HG03457 (cell line): ENCODE measurements at regions not wholly inside any gene's neighbourhood (a gene's known extent, or its start where the extent isn't known, plus 50 kb on each side); places are given as distances from the start of the nearest gene placed in this dataset.
"Not testable (repeated sequence)": the region's sequence is repeated elsewhere in the genome, so short reads cannot be mapped to it uniquely, and the experiment has no call there.

Source experiments
- ATAC-seq: cut with Tn5 transposase; IDR thresholded peaks from one replicate; pipeline ENCODE4 v1.9.1; 2021; ENCODE audit warnings: moderate number of reproducible peaks; ENCODE audit not compliant: unreplicated experiment

DNA sequence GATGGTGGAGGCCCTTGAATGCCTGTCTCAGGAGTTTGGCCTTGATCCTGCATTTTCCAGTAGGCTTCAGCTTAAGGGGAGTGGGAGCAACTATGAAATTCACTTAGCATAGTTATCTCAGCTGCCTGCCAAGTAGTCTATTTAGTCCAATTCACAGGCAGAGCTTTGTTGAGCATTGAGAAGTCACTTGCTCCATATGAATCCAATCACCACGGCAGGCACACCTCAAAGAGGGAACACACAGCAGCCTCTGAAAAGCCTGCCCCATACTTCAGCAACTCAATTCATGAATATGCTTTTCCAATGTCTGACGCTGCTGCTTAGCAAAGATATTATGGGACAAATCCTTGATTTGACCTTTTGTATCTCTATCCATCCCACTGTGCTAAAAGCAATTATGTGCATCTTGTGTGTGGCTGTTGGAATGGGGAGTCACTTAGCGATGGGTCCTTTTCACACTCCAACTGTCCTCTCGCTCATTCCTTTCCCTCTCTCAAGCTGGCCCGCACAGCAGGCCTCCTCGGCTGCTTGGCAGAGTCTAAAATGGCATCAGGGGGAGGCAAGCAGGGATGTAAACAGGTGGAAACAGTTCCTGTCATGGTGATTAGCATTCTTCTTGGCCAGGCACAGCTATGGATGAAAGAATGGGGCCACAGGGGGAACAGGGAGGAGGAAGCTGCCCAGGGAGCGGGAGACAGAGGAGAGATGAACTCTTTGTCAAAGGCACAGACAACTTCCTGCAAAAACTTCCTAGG is 56.0 kb upstream of the LRPPRC start:
- ATAC-seq, result no peak

DNA sequence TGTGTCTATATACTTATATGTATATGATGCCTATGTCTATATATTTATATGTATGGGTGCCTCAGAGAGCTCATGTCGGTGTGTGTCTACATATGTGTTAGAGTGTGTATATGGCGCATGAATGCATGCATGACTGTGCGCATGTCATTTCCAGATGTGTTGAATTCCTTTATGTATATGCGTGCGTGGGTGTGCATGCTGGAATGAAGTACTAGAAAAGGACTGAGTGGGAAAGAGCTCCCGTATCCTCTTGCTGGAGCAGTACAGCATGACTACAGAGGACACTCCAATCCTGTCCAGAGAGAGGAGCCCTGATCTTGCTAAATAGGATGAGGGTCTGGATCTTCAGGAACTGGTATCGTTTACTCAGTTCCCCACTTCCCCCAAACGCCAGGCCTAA is 56.8 kb upstream of the LRPPRC start:
- no peak for ATAC-seq

DNA sequence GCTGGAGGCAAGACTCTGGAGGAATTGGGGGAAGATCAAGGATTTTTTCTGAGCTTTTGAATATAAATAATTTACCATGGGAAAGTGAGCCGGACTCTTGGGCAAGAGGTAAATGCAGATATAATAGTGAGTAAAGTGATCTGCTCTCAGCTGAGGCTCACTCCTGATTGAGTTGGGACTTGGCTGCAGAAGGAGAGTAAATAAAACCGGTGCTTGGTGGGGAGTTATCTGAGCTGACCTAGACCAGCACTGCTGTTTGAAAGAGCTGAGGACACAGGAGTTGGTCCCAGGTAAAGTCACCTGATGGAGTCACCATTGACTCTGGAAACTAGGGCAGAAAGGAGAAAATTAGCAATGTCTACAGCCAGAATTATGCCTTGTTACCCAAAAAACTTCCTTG is 57.3 kb upstream of the LRPPRC start:
- ATAC-seq, result no peak

DNA sequence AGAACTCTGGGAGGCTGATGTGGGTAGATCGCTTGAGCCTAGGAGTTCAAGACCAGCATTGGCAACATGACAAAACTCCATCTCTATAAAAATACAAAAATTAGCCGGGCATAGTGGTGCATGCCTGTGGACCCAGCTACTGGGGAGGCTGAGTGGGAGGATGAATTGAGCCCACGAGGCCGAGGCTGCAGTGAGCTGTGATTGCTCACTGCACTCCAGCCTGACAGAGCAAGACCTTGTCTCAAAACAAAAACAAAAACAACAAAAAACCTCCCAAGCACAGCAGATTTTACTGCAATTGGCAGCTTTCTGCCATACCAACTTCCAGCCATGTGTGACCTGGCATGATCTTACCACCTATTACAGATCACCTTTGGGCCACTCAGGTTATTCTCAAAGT is 57.7 kb upstream of the LRPPRC start:
- ATAC-seq, result no peak

- no peak for ATAC-seq
Observed at GRCh38 chr2:44055229-44055628, 59.4 kb upstream of the LRPPRC start.

DNA sequence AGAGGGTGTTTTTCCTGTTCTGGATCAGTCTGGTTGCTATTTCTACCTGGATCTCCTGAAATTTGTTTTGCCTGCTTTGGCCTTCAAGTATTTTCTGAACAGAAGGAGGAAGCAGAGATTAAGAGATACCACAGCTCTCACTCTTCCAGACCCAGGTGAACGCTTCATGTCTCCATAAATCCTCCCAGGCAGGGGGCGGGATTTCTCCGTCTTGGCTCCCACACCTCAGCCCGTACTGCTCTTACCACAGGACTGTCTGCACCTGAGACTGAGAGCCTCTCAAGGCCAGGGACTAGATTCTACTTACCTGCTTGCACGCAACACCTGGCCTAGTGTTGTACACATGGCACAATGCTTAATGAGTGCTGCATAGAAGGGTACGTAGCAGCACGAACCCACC is 59.9 kb upstream of the LRPPRC start:
- ATAC-seq, result no peak

GRCh38 chr2:44056947-44057346 is 61.2 kb upstream of the LRPPRC start:
- no peak for ATAC-seq

DNA sequence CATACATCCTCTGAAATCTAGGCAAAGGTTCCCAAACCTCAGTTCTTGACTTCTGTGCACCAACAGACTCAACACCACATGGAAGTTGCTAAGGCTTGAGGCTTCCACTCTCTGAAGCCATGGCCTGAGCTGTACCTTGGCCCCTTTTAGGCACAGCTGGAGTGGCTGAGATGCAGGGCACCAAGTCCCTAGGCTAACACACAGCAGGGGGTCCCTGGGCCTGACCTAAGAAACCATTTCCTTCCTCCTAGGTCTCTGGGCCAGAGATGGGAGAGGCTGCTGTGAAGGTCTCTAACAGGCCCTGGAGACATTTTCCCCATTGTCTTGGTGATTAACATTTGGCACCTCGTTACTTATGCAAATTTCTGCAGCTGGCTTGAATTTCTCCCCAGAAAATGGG is 64.5 kb upstream of the LRPPRC start:
- ATAC-seq, result not testable (repeated sequence)

DNA sequence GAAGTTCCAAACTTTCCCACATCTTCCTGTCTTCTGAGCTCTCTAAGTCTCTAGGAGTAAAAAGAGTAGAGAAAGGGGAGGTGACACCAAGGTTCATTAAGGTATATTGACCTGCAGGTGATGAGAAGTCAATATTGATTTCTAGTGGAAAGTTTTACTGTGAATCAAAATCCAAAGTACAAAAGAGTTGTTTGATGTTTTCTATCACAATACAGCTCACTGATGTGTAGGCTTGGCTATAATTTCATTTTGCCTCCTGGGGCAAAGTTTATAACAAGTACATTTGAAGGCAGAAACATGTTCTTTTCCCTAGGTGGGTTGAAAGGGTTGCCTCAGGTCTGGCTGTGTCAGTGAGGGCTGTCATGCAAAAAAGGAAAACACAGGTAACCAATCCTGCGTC is 65.2 kb upstream of the LRPPRC start:
- ATAC-seq, result no peak

DNA sequence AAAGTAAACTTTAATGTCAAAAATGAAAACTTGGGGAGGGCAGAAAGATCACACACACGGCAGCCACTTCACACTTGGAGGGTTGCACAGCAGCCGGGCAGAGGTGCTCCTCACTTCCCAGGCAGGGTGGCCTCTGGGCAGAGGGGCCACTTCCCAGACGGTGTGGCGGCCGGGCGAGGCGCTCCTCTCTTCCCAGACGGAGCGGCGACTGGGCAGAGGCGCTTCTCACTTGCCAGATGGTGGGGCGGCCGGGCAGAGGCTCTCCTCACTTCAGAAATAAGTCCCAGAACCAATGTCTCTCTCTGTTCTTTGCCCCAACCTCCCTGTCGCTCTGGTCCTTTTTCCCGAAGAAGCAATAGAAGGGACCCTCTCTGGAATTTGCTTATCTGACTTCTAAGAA is 65.7 kb upstream of the LRPPRC start:
- ATAC-seq, result no peak

DNA sequence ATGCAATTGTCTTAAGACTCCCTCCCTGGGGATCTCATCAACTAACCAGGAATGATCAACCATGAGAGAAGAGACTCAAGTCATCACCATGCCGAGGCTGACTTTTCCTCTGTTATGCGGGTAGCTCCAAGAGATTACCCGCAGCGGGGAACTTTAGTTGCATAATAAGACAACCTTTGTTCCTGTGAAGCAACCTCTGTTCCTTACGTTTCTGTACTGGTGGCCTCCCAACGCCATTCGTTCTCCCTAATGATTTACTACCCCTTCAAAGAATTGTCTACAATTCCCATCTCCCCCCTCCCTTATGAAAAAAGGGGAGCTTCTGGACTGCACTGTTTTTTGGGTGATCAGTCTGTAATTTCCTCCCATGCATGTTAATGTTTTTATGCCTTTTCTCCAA is 66.1 kb upstream of the LRPPRC start:
- ATAC-seq, result no peak

- no peak for ATAC-seq
Observed at GRCh38 chr2:44063033-44063432, 67.2 kb upstream of the LRPPRC start.

GRCh38 chr2:44064281-44064680 is 68.5 kb upstream of the LRPPRC start:
- not testable (repeated sequence) for ATAC-seq

- ATAC-seq, result not testable (repeated sequence)
Observed at GRCh38 chr2:44067012-44067790, 71.4 kb upstream of the LRPPRC start.

DNA sequence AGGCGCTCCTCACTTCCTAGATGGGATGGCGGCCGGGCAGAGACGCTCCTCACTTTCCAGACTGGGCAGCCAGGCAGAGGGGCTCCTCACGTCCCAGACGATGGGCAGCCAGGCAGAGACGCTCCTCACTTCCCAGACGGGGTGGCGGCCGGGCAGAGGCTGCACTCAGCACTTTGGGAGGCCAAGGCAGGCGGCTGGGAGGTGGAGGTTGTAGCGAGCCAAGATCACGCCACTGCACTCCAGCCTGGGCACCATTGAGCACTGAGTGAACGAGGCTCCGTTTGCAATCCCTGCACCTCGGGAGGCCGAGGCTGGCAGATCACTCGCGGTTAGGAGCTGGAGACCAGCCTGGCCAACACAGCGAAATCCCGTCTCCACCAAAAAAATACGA is 72.0 kb upstream of the LRPPRC start:
- ATAC-seq, result not testable (repeated sequence)

GRCh38 chr2:44071454-44072046 is 75.8 kb upstream of the LRPPRC start:
- ATAC-seq, result no peak

- ATAC-seq, result not testable (repeated sequence)
Observed at GRCh38 chr2:44073667-44074066, 77.9 kb upstream of the LRPPRC start.

DNA sequence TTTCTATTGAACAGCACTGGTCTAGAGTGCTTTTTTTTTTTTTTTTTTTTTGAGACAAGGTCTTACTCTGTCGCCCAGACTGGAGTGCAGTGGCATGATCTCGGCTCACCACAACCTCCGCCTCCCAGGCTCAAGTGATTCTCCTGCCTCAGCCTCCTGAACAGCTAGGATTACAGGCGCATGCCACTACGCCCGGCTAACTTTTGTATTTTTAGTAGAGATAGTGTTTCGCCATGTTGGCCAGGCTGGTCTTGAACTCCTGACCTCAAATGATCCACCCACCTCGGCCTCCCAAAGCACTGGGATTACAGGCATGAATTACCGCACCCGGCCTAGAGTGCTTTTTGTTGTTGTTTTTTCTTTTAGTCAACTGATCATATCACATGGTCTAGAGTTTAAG is 79.0 kb upstream of the LRPPRC start:
- not testable (repeated sequence) for ATAC-seq

GRCh38 chr2:44075541-44075940 is 79.8 kb upstream of the LRPPRC start:
- no peak for ATAC-seq

DNA sequence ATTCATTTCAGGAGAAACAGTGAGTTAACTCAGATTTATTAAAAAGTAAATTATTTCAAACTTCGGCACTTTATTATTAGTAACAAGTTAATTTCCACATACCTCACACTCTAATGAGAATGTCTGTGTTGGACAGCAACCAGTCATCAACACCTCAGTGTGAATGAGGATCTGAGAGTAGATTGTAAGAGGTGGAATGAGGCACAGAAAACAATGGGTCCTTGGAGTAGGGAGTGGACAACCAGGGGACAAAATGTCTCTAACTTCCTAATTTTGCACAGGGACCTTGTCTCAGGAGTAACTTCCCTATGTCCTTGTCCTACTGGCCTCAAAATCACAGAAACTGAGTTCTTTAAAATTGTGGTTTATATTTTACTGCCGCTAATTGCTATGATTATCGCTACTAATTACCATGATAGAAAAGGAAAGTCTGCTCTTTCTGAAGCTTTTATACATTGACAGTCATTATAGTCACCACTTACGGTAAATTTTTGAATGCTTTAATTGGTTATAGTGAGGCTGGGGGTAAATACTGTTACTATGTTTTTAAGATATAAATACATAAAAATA is 82.2 kb upstream of the LRPPRC start:
- no peak for ATAC-seq

- ATAC-seq, result no peak
Observed at GRCh38 chr2:44079686-44080085, 83.9 kb upstream of the LRPPRC start.

DNA sequence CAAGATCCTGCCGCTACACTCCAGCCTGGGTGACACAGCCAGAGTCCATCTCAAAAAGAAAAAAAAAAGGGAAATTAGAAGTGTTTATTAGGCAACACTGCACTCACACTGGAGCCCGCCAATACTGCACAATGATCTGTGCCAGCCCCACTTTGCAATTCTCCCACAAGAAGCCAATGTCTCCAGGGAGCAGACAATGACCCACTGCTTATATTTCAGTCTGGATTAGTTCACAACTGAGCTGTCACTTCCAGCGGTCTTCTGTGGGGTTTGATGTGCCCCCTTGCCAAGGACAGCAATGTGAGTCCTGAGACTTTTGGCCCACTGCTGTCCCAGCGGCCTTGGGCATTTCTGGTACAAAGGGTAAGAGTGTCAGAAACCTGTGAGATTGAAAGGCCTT is 85.6 kb upstream of the PPM1B start:
- no peak for ATAC-seq
